ENCODE measurements at regions not wholly inside any gene's neighbourhood (a gene's known extent, or its start where the extent isn't known, plus 50 kb on each side); places are given as distances from the start of the nearest gene placed in this dataset.
"Not testable (repeated sequence)": the region's sequence is repeated elsewhere in the genome, so short reads cannot be mapped to it uniquely, and the experiment has no call there.

GRCh38 chr20:59488459-59488858 lies 115.9 kb upstream of the PHACTR3 start:
- H3K9me3 ChIP-seq (replicated peaks); H3K27ac ChIP-seq; H3K36me3 ChIP-seq; H3K4me1 ChIP-seq (replicated peaks); H3K4me3 ChIP-seq: not testable (repeated sequence)
- DNase-seq (ENCODE audit: low read depth in 1 of 2, low spot score in 2 of 2) = peak in 1 of 2 experiments; percentile 36
- H3K27me3 ChIP-seq (replicated peaks) = peaks cover 11% of the 10 kb centered on the region

- not testable (repeated sequence) for H3K4me3 ChIP-seq; H3K36me3 ChIP-seq; H3K27ac ChIP-seq; H3K9me3 ChIP-seq (replicated peaks); H3K4me1 ChIP-seq (replicated peaks)
- H3K27me3 ChIP-seq (replicated peaks) = peaks cover 11% of the 10 kb centered on the region; the same call in 1 of the 2 replicates
- DNase-seq (ENCODE audit: low read depth in 1 of 2, low spot score in 2 of 2) = peak in 1 of 2 experiments; percentile 28
These were observed 113.9 kb upstream of the PHACTR3 start for GRCh38 chr20:59490196-59491004.

GRCh38 chr20:59491884-59492283 lies 112.5 kb upstream of the PHACTR3 start:
- DNase-seq (ENCODE audit: low read depth in 1 of 2, low spot score in 2 of 2) = peak in 1 of 2 experiments; percentile 30
- Histone ChIP-seq H3K36me3 (no peaks in the 10 kb centered on the region), H3K4me1 (replicated peaks) (no peaks in the 10 kb centered on the region), H3K27me3 (replicated peaks) (peaks cover 11% of the 10 kb centered on the region), H3K9me3 (replicated peaks) (no peaks in the 10 kb centered on the region), H3K4me3 (no peak overlapping the region), H3K27ac (no peak overlapping the region)

- Histone ChIP-seq H3K36me3 (no peaks in the 10 kb centered on the region), H3K27me3 (replicated peaks) (peaks cover 4% of the 10 kb centered on the region), H3K4me1 (replicated peaks) (no peaks in the 10 kb centered on the region), H3K4me3 (no peak overlapping the region), H3K9me3 (replicated peaks) (no peaks in the 10 kb centered on the region), H3K27ac (no peak overlapping the region)
- peak in 1 of 2 experiments; percentile 33 for DNase-seq (ENCODE audit: low read depth in 1 of 2, low spot score in 2 of 2)
These were observed 110.4 kb upstream of the PHACTR3 start for GRCh38 chr20:59493926-59494325.

- Histone ChIP-seq H3K27ac (no peak overlapping the region), H3K27me3 (replicated peaks) (peaks cover 4% of the 10 kb centered on the region; the same call in 1 of the 2 replicates), H3K9me3 (replicated peaks) (no peaks in the 10 kb centered on the region), H3K36me3 (no peaks in the 10 kb centered on the region), H3K4me3 (no peak overlapping the region), H3K4me1 (replicated peaks) (no peaks in the 10 kb centered on the region)
- peak in 1 of 2 experiments; percentile 29 for DNase-seq (ENCODE audit: low read depth in 1 of 2, low spot score in 2 of 2)
These were observed 109.2 kb upstream of the PHACTR3 start for GRCh38 chr20:59495166-59495565.

GRCh38 chr20:59495894-59496510 lies 108.3 kb upstream of the PHACTR3 start:
- no peaks in the 10 kb centered on the region for H3K4me1 ChIP-seq (replicated peaks)
- peaks cover 4% of the 10 kb centered on the region; the same call in 1 of the 2 replicates for H3K27me3 ChIP-seq (replicated peaks)
- no peak overlapping the region for H3K4me3 ChIP-seq
- no peak overlapping the region for H3K27ac ChIP-seq
- no peaks in the 10 kb centered on the region for H3K9me3 ChIP-seq (replicated peaks)
- H3K36me3 ChIP-seq = no peaks in the 10 kb centered on the region
- DNase-seq (ENCODE audit: low read depth in 1 of 2, low spot score in 2 of 2) = peak; percentile 41 to 63

- Histone ChIP-seq H3K36me3 (no peaks in the 10 kb centered on the region), H3K27ac (no peak overlapping the region), H3K9me3 (replicated peaks) (no peaks in the 10 kb centered on the region), H3K4me3 (no peak overlapping the region), H3K27me3 (replicated peaks) (no peaks in the 10 kb centered on the region; the same call in 1 of the 2 replicates), H3K4me1 (replicated peaks) (no peaks in the 10 kb centered on the region)
- DNase-seq (ENCODE audit: low read depth in 1 of 2, low spot score in 2 of 2) = no peak
These were observed 106.0 kb upstream of the PHACTR3 start for GRCh38 chr20:59498291-59498690.

GRCh38 chr20:59499863-59500262 lies 104.5 kb upstream of the PHACTR3 start:
- H3K9me3 ChIP-seq (replicated peaks) = no peaks in the 10 kb centered on the region
- no peaks in the 10 kb centered on the region for H3K36me3 ChIP-seq
- H3K27me3 ChIP-seq (replicated peaks) = no peaks in the 10 kb centered on the region; the same call in 1 of the 2 replicates
- H3K27ac ChIP-seq = no peak overlapping the region
- H3K4me1 ChIP-seq (replicated peaks) = no peaks in the 10 kb centered on the region
- H3K4me3 ChIP-seq = no peak overlapping the region
- no peak for DNase-seq (ENCODE audit: low read depth in 1 of 2, low spot score in 2 of 2)

- H3K4me1 ChIP-seq (replicated peaks) = no peaks in the 10 kb centered on the region
- no peak for DNase-seq (ENCODE audit: low read depth in 1 of 2, low spot score in 2 of 2)
- H3K9me3 ChIP-seq (replicated peaks) = no peaks in the 10 kb centered on the region
- H3K27ac ChIP-seq = no peak overlapping the region
- H3K36me3 ChIP-seq = no peaks in the 10 kb centered on the region
- no peak overlapping the region for H3K4me3 ChIP-seq
- peaks cover 7% of the 10 kb centered on the region for H3K27me3 ChIP-seq (replicated peaks)
These were observed 95.6 kb upstream of the PHACTR3 start for GRCh38 chr20:59508729-59509128.

- H3K9me3 ChIP-seq (replicated peaks) = no peaks in the 10 kb centered on the region
- H3K36me3 ChIP-seq = no peaks in the 10 kb centered on the region
- H3K27ac ChIP-seq = no peak overlapping the region
- peaks cover 7% of the 10 kb centered on the region for H3K27me3 ChIP-seq (replicated peaks)
- H3K4me3 ChIP-seq = no peak overlapping the region
- DNase-seq (ENCODE audit: low read depth in 1 of 2, low spot score in 2 of 2) = no peak
- H3K4me1 ChIP-seq (replicated peaks) = no peaks in the 10 kb centered on the region
These were observed 91.7 kb upstream of the PHACTR3 start for GRCh38 chr20:59512651-59513050.

GRCh38 chr20:59514554-59514953 lies 89.8 kb upstream of the PHACTR3 start:
- H3K36me3 ChIP-seq = no peaks in the 10 kb centered on the region
- peaks cover 7% of the 10 kb centered on the region for H3K27me3 ChIP-seq (replicated peaks)
- no peak overlapping the region for H3K4me3 ChIP-seq
- no peaks in the 10 kb centered on the region for H3K9me3 ChIP-seq (replicated peaks)
- no peaks in the 10 kb centered on the region for H3K4me1 ChIP-seq (replicated peaks)
- no peak for DNase-seq (ENCODE audit: low read depth in 1 of 2, low spot score in 2 of 2)
- H3K27ac ChIP-seq = no peak overlapping the region

- H3K4me3 ChIP-seq = no peak overlapping the region
- peaks cover 7% of the 10 kb centered on the region for H3K27me3 ChIP-seq (replicated peaks)
- H3K9me3 ChIP-seq (replicated peaks) = no peaks in the 10 kb centered on the region
- H3K36me3 ChIP-seq = no peaks in the 10 kb centered on the region
- no peaks in the 10 kb centered on the region for H3K4me1 ChIP-seq (replicated peaks)
- DNase-seq (ENCODE audit: low read depth in 1 of 2, low spot score in 2 of 2) = peak; percentile 32 to 66
- H3K27ac ChIP-seq = no peak overlapping the region
These were observed 89.1 kb upstream of the PHACTR3 start for GRCh38 chr20:59515013-59515905.

- Histone ChIP-seq H3K36me3 (no peaks in the 10 kb centered on the region), H3K27ac (no peak overlapping the region), H3K27me3 (replicated peaks) (peaks cover 7% of the 10 kb centered on the region), H3K4me3 (no peak overlapping the region), H3K9me3 (replicated peaks) (no peaks in the 10 kb centered on the region), H3K4me1 (replicated peaks) (no peaks in the 10 kb centered on the region)
- no peak for DNase-seq (ENCODE audit: low read depth in 1 of 2, low spot score in 2 of 2)
These were observed 88.5 kb upstream of the PHACTR3 start for GRCh38 chr20:59515906-59516209.

Measured in SJSA1 (cell line).